HFFc6 (cell line): ENCODE measurements at regions not wholly inside any gene's neighbourhood (a gene's known extent, or its start where the extent isn't known, plus 50 kb on each side); places are given as distances from the start of the nearest gene placed in this dataset.

Experiments
- DNase-seq: peaks from one replicate; pipeline ENCODE4 v3.0.0-alpha.2; 2018
- H3K27ac Mint-ChIP-seq: 2 replicates; pipeline ENCODE4 v1.8.0; 2020; ENCODE audit warnings: mild to moderate bottlenecking, mixed read lengths
- H3K27me3 Mint-ChIP-seq: 2 replicates; pipeline ENCODE4 v1.8.0; 2021; ENCODE audit warnings: mild to moderate bottlenecking, moderate library complexity, mixed read lengths; ENCODE audit not compliant: insufficient read depth
- H3K36me3 Mint-ChIP-seq: 2 replicates; pipeline ENCODE4 v1.8.0; 2021; ENCODE audit warnings: low read depth, mixed read lengths
- H3K4me1 Mint-ChIP-seq: 2 replicates; pipeline ENCODE4 v1.8.0; 2020; ENCODE audit warnings: low read depth, mixed read lengths
- H3K4me3 Mint-ChIP-seq: 2 replicates; pipeline ENCODE4 v1.8.0; 2020; ENCODE audit warnings: mild to moderate bottlenecking, moderate library complexity, mixed read lengths
- H3K9me3 Mint-ChIP-seq: 2 replicates; pipeline ENCODE4 v1.8.0; 2020; ENCODE audit warnings: mild to moderate bottlenecking, mixed read lengths
- TF ChIP-seq, protein P1 (sequence below): fragments of 200-600 bp; sonication (generic); IDR thresholded peaks from 2 replicates; pipeline ENCODE4 v1.5.0; 2021; ENCODE audit warnings: antibody characterized with exemption, mild to moderate bottlenecking

DNA sequence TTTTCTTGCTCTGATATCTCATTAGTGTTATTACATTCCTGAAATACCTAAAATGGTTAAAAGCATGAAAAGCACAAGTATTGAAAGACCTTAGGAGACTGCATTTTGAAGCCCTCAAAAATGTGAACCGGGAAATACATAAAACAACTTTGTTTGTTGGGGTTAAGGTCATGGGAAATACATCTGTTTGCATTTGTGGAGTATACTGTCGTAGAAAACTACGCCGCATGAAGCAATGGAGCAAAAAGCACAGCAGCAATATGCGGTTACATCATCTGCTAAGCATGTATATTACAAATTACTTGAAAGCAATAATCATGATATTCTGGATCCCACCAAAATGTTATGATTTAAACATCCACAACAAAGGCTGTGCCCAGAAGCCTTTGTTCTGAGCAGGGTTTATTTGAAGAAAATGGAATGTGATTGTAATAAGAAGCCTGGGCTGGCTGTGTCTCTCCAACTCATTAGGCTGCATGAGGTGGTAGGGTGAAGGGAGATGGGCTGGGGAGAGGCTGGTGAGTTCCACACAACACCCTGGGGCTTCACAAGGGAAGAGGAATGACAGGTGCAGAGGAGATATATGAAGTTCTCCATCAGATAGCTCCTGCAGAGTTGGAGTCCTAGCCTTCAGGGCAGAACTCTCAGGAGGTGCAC is 64.7 kb upstream of the LIN7C start:
- TF ChIP-seq, protein P1, sequence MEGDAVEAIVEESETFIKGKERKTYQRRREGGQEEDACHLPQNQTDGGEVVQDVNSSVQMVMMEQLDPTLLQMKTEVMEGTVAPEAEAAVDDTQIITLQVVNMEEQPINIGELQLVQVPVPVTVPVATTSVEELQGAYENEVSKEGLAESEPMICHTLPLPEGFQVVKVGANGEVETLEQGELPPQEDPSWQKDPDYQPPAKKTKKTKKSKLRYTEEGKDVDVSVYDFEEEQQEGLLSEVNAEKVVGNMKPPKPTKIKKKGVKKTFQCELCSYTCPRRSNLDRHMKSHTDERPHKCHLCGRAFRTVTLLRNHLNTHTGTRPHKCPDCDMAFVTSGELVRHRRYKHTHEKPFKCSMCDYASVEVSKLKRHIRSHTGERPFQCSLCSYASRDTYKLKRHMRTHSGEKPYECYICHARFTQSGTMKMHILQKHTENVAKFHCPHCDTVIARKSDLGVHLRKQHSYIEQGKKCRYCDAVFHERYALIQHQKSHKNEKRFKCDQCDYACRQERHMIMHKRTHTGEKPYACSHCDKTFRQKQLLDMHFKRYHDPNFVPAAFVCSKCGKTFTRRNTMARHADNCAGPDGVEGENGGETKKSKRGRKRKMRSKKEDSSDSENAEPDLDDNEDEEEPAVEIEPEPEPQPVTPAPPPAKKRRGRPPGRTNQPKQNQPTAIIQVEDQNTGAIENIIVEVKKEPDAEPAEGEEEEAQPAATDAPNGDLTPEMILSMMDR = no peak
- H3K27me3 Mint-ChIP-seq = no peaks in the 10 kb centered on the region
- peak overlapping the region; percentile 55 for H3K4me3 Mint-ChIP-seq
- peak; percentile 55 for DNase-seq
- H3K4me1 Mint-ChIP-seq = peaks cover 26% of the 10 kb centered on the region
- H3K27ac Mint-ChIP-seq = peak overlapping the region; percentile 55
- H3K9me3 Mint-ChIP-seq = no peaks in the 10 kb centered on the region
- H3K36me3 Mint-ChIP-seq = no peaks in the 10 kb centered on the region

DNA sequence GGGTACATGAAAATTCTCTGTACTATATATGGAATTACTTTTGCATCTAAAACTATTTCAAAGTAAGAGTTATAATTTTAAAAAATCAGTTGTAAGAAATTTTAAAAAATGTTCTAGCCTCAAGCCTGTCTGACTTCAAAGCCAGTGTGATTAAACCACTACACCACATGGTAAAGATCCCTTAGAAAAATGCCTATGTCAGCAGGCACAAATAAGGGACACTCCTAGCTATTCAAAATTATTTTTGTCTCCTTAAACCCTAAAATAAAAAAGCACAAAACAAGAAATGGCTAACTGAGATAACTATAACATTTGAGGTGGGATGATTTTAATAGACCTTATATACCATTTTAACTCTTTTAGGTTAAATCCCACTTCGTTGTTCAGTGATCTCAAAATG is 64.0 kb upstream of the LIN7C start:
- peaks cover 26% of the 10 kb centered on the region for H3K4me1 Mint-ChIP-seq

DNA sequence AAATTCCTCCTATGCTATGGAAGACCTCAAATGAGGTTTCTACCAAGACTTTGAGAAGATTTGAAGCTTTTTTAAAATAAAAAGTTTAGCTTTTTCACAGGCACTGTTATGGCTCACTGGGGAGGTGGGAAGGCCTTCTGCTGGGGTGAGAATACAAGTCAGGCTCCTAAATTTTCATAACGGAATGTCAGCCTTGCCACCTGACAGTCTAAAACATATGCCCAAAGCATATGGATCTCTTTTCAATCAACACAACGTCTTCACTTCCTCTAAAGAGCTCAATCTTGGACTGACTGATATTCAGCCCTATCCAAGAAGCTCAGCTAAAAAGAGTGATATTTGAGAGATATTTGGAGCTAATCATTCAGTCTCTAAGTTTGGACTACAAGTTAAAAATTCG is 57.1 kb upstream of the LIN7C start:
- DNase-seq = no peak
- Mint-ChIP-seq H3K36me3 (no peaks in the 10 kb centered on the region; the same call in 1 of the 2 replicates), H3K27me3 (no peaks in the 10 kb centered on the region; the same call in 1 of the 2 replicates), H3K27ac (peak overlapping the region; percentile 80), H3K9me3 (no peaks in the 10 kb centered on the region), H3K4me3 (0 out of 2 replicates have a peak overlapping the region, but pooled peaks have one; percentile 43), H3K4me1 (peaks cover 53% of the 10 kb centered on the region)
- TF ChIP-seq, protein P1 = no peak

More for the DNA sequence above, 64.0 kb upstream of the LIN7C start:
- TF ChIP-seq, protein P1 = no peak
- Mint-ChIP-seq H3K9me3 (no peaks in the 10 kb centered on the region), H3K4me3 (no peak overlapping the region), H3K36me3 (no peaks in the 10 kb centered on the region), H3K27ac (no peak overlapping the region), H3K27me3 (no peaks in the 10 kb centered on the region)
- DNase-seq = no peak

DNA sequence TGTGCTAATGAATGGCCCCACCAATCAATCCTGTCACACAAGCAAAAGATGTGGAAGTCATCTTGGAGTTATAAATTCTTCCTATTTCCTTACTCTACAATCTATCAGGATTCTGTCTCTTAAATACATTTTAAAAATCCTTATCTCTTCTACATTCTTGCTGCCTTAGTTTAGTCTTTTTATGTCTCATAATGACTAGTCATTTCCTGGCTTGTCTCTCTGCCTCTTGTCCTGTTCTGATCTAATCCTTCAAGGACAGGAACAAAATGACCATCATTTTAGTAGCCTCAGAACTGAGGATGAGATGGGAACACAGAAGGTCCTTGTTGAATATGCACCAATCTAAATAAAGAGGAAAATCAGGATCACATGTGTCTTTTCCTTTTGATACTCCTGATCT is 56.6 kb upstream of the LIN7C start:
- Mint-ChIP-seq H3K9me3 (no peaks in the 10 kb centered on the region), H3K27me3 (no peaks in the 10 kb centered on the region; the same call in 1 of the 2 replicates), H3K36me3 (no peaks in the 10 kb centered on the region; the same call in 1 of the 2 replicates), H3K4me1 (peaks cover 57% of the 10 kb centered on the region), H3K27ac (peak overlapping the region; percentile 80), H3K4me3 (peak overlapping the region; percentile 43)
- TF ChIP-seq, protein P1 = no peak
- DNase-seq = peak; percentile 68

DNA sequence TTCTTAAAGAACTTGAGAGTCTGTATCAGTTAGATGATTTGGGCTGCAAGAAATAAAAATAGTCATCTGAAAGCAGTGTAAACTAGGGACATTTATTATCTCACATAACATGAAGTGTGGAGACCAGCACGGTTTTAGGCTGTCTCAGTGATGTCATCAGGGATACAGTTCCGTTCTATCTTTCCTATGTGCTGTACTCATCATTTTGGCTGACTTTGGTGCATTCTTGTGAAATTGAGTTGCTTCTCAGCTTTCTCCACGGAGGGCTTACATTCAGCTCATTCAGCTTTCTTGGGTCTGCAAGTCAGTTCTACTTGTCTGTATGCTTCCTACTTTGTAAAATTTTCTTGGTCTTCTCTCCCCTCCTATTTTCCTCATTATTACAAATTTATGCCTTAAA is 51.8 kb upstream of the LIN7C start:
- Mint-ChIP-seq H3K4me3 (no peak overlapping the region), H3K36me3 (no peaks in the 10 kb centered on the region), H3K27me3 (peaks cover 3% of the 10 kb centered on the region; the same call in 1 of the 2 replicates), H3K9me3 (no peaks in the 10 kb centered on the region), H3K27ac (no peak overlapping the region), H3K4me1 (peaks cover 56% of the 10 kb centered on the region)
- TF ChIP-seq, protein P1 = no peak
- no peak for DNase-seq
